ENCODE measurements at regions not wholly inside any gene's neighbourhood (a gene's known extent, or its start where the extent isn't known, plus 50 kb on each side); places are given as distances from the start of the nearest gene placed in this dataset.

GRCh38 chr7:118327174-118327573 lies 102.7 kb downstream of the ANKRD7 start:
- WGBS, 2 donors = 38 to 55% methylated on average over 2 of the region's 2 CpGs
- Histone ChIP-seq H3K4me1 (no peaks in the 10 kb centered on the region), H3K27me3 (no peaks in the 10 kb centered on the region), H3K9me3 (no peaks in the 10 kb centered on the region), H3K36me3 (no peaks in the 10 kb centered on the region), H3K27ac (no peak overlapping the region), H3K4me3 (no peak overlapping the region)
- ATAC-seq (no peak), DNase-seq (no peak), FAIRE-seq (no peak)
- intact Hi-C loops (cut with DNase I) = no loop called here
- no peak for TF ChIP-seq CTCF (IDR thresholded peaks at IDR 0.05)

DNA sequence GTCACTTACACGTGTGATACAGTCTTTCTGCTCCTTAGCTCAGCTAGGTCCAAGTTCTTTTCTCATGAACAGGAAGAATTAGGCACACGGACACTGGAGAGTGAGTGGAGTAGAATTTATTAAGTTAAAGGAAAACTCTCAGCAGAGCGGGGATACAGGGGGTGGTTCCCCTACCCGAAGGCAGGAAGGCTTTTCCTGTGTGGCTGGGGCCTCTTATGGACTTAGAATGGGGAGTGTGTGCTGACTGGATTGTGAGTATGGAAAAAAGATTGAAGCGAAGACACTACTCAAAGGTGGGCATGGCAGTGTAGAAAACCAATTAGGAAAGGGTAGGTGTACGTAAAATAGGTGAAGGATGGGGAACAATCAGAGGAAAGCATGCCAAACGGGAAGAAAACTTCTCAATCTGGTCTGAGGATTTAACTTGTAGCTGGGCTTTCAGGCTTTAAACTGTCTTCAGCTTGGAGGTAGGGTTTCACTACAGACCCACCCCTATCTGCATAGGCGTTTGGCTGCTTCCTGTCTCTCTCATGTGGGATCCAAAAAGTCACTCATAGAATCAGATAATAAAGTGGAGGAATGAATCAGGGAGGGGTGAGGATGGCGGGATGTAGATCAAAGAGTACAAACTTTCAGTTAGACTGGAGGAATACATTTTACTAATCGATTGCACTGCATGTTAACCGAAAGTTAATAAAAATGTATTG lies 104.2 kb downstream of the ANKRD7 start:
- TF ChIP-seq CTCF (IDR thresholded peaks at IDR 0.05) = no peak
- intact Hi-C loops (cut with DNase I) = no loop called here
- 65 to 78% methylated on average over 11 of the region's 11 CpGs for WGBS, 2 donors

DNA sequence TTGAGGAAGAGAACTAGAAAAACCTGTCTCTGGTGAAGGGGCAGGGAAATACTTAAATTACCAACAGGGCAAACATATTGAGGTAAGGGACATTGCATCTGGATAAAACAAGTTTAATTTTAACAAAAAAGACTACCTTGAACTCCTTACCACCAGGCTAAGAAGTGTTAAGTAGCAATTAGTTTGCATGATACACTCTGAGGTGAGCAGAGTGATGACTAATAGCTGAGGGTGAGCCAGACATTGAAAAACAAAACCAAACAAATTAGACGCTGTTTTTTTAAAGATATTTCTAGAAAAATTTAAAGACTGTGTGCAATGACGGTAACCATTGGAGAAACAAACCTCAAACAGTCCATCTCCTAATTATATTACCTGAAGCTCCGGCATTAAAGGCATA lies 105.9 kb downstream of the ANKRD7 start:
- intact Hi-C loops (cut with DNase I) = no loop called here
- no peaks in the 10 kb centered on the region for H3K9me3 ChIP-seq
- no peak overlapping the region for H3K4me3 ChIP-seq
- TF ChIP-seq CTCF (IDR thresholded peaks at IDR 0.05) = no peak
- ATAC-seq (no peak), FAIRE-seq (no peak), DNase-seq (no peak)
- no peaks in the 10 kb centered on the region for H3K4me1 ChIP-seq
- H3K27me3 ChIP-seq = no peaks in the 10 kb centered on the region
- 49 to 54% methylated on average over 3 of the region's 3 CpGs for WGBS, 2 donors
- H3K36me3 ChIP-seq = no peaks in the 10 kb centered on the region
- no peak overlapping the region for H3K27ac ChIP-seq

More for the DNA sequence above, 104.2 kb downstream of the ANKRD7 start:
- FAIRE-seq = no peak
- DNase-seq = no peak
- no peaks in the 10 kb centered on the region for H3K9me3 ChIP-seq
- no peak for ATAC-seq
- no peak overlapping the region for H3K4me3 ChIP-seq
- H3K36me3 ChIP-seq = no peaks in the 10 kb centered on the region
- no peaks in the 10 kb centered on the region for H3K4me1 ChIP-seq
- H3K27ac ChIP-seq = no peak overlapping the region
- no peaks in the 10 kb centered on the region for H3K27me3 ChIP-seq

DNA sequence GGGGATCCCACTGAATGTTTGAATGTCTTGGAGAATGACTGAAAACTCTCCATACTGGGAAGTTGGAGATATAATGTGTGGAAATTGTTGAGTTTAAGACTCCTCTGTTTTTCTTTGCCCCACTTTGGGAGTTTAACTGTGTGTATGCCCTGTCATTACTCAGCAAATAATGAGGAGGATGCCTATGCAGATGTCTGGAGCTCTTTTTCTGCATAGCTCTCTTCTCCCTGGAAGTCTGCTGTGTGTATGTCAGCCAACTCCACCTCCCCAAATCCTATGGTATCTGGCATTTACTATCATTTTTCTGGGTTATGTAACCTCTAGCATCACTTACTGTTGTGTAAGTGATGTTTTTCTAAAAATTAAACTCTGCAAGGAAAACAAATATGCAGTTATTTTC lies 122.2 kb downstream of the ANKRD7 start:
- Histone ChIP-seq H3K36me3 (no peaks in the 10 kb centered on the region), H3K27me3 (no peaks in the 10 kb centered on the region), H3K4me1 (no peaks in the 10 kb centered on the region), H3K27ac (no peak overlapping the region), H3K9me3 (no peaks in the 10 kb centered on the region), H3K4me3 (no peak overlapping the region)
- no peak for TF ChIP-seq CTCF (IDR thresholded peaks at IDR 0.05)
- ATAC-seq = no peak
- intact Hi-C loops (cut with DNase I) = no loop called here
- no peak for FAIRE-seq
- DNase-seq = no peak

DNA sequence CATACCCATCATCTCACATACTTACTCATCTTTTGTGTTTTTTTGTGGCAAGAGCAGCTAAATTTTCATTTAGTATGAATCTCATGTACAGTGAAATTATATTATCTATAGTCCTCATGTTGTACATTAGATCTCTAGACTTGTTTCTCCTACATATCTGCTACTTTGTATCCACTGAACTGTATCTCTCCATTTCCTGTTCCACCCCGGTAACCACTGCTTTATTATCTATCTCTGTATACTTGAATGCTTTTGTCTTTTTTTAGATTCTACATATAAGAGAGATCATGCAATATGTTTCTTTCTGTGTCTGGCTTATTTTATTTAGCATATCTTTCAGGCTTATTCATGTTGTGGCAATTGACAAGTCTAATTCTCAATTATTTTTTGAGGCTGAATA lies 125.1 kb downstream of the ANKRD7 start:
- Histone ChIP-seq H3K36me3 (no peaks in the 10 kb centered on the region), H3K27me3 (no peaks in the 10 kb centered on the region), H3K27ac (no peak overlapping the region), H3K4me3 (no peak overlapping the region), H3K4me1 (no peaks in the 10 kb centered on the region), H3K9me3 (no peaks in the 10 kb centered on the region)
- ATAC-seq = no peak
- 73 to 80% methylated on average over 1 of the region's 1 CpG for whole genome bisulfite sequencing, 2 donors
- TF ChIP-seq CTCF (IDR thresholded peaks at IDR 0.05) = no peak
- intact Hi-C loops (cut with DNase I) = no loop called here
- no peak for DNase-seq
- no peak for FAIRE-seq
